H1 (cell line): ENCODE measurements at regions not wholly inside any gene's neighbourhood (a gene's known extent, or its start where the extent isn't known, plus 50 kb on each side); places are given as distances from the start of the nearest gene placed in this dataset.

Experiments used
- CTCF ChIA-PET: fragments of 300-600 bp; sonication (Branson Sonifier 250); formaldehyde crosslinking; loops from one replicate; lab custom pipeline; 2021; ENCODE audit not compliant: partially characterized antibody; lab: Charles Lee
- POLR2A ChIA-PET: fragments of 300-600 bp; sonication (Branson Sonifier 250); formaldehyde crosslinking; loops from one replicate; lab custom pipeline; 2021; ENCODE audit warnings: inconsistent platforms; ENCODE audit not compliant: partially characterized antibody; lab: Charles Lee
- DNase-seq, 2 experiments: peaks; one replicate each; pipeline versions ENCODE4 v3.0.0 to v3.0.0-alpha.2; 2010 to 2022; ENCODE audit warnings: low spot score in 2 of 2, low read depth in 1 of 2, mixed read lengths in 1 of 2
- FAIRE-seq: peaks from 2 replicates; lab custom pipeline; 2011; peaks lifted over from hg19 to GRCh38; lab: Jason Lieb, UNC
- H2AFZ ChIP-seq: 2 replicates; pipeline ENCODE4 v1.8.1; 2012; ENCODE audit warnings: low read length, inconsistent platforms
- H2AK5ac ChIP-seq: 2 replicates; pipeline ENCODE4 v1.6.1; 2013; ENCODE audit warnings: low read depth, low read length
- H2BK120ac ChIP-seq: replicated peaks from 2 replicates; pipeline ENCODE3; 2013; ENCODE audit warnings: low read depth, low read length, inconsistent platforms
- H2BK12ac ChIP-seq: 2 replicates; pipeline ENCODE4 v1.6.1; 2013; ENCODE audit warnings: low read depth, low read length
- H2BK15ac ChIP-seq: 2 replicates; pipeline ENCODE4 v1.6.1; 2013; ENCODE audit warnings: low read length
- H2BK20ac ChIP-seq: 2 replicates; pipeline ENCODE4 v1.6.1; 2013; ENCODE audit warnings: low read length
- H2BK5ac ChIP-seq: 2 replicates; pipeline ENCODE4 v1.6.1; 2013; ENCODE audit warnings: low read depth, low read length
- H3K14ac ChIP-seq: 2 replicates; pipeline ENCODE4 v1.6.1; 2013; ENCODE audit warnings: inconsistent platforms; ENCODE audit not compliant: insufficient read length
- H3K18ac ChIP-seq: 2 replicates; pipeline ENCODE4 v1.6.1; 2013; ENCODE audit warnings: low read length; ENCODE audit errors: extremely low read depth
- H3K23ac ChIP-seq: 2 replicates; pipeline ENCODE4 v1.6.1; 2013; ENCODE audit warnings: inconsistent platforms; ENCODE audit not compliant: insufficient read length
- H3K23me2 ChIP-seq: 2 replicates; pipeline ENCODE4 v1.6.1; 2013; ENCODE audit warnings: low read depth, low read length
- H3K27ac ChIP-seq: 2 replicates; pipeline ENCODE4 v1.6.1; 2011; ENCODE audit warnings: low read depth, low read length, inconsistent platforms
- H3K27me3 ChIP-seq, 4 experiments: replicated peaks in 1 of 4; 1 replicate in 1 of 4; 2 replicates in 3 of 4; pipeline versions ENCODE4 v1.6.1 to v1.8.1; 2011 to 2013; ENCODE audit warnings: low read length in 3 of 4, mild to moderate bottlenecking in 3 of 4, inconsistent platforms in 2 of 4, mixed read lengths in 2 of 4, moderate library complexity in 1 of 4; ENCODE audit not compliant: control insufficient read depth in 3 of 4, insufficient read depth in 3 of 4; ENCODE audit errors: extremely low read depth in 1 of 4
- H3K36me3 ChIP-seq, 4 experiments: 2 replicates each; pipeline versions ENCODE4 v1.6.1 to v1.8.1; 2011 to 2013; ENCODE audit warnings: mild to moderate bottlenecking in 4 of 4, low read length in 3 of 4, moderate library complexity in 2 of 4, control low read depth in 1 of 4, inconsistent platforms in 1 of 4; ENCODE audit not compliant: insufficient read depth in 4 of 4, control insufficient read depth in 2 of 4
- H3K4ac ChIP-seq: replicated peaks from 2 replicates; pipeline ENCODE3; 2013; ENCODE audit warnings: low read length, low read depth, mixed read lengths, inconsistent platforms; ENCODE audit not compliant: insufficient read length
- H3K4me1 ChIP-seq, 4 experiments: replicated peaks in 1 of 4; 1 replicate in 1 of 4; 2 replicates in 3 of 4; pipeline versions ENCODE4 v1.6.1 to v1.8.1; 2011 to 2013; ENCODE audit warnings: low read length in 3 of 4, inconsistent platforms in 2 of 4, mixed read lengths in 1 of 4; ENCODE audit not compliant: insufficient read depth in 4 of 4, control insufficient read depth in 3 of 4
- H3K4me2 ChIP-seq, 2 experiments: 2 replicates each; pipeline versions ENCODE4 v1.6.1 to v1.8.1; 2011 to 2013; ENCODE audit warnings: low read depth in 2 of 2, low read length in 2 of 2, control low read depth in 1 of 2, inconsistent platforms in 1 of 2, mild to moderate bottlenecking in 1 of 2; ENCODE audit not compliant: insufficient read depth in 1 of 2
- H3K4me3 ChIP-seq, 4 experiments: fragments of 200-600, 300-600 bp in 1 of 4; sonication (generic), shearing (Covaris generic), sonication (Bioruptor Twin) in 1 of 4; 2 replicates each; pipeline versions ENCODE4 v1.5.1 to v1.8.1; 2011 to 2016; ENCODE audit warnings: low read length in 4 of 4, low read depth in 3 of 4, control low read depth in 2 of 4, inconsistent platforms in 2 of 4, mild to moderate bottlenecking in 2 of 4, mixed read lengths in 1 of 4, moderate library complexity in 1 of 4; ENCODE audit not compliant: insufficient read depth in 2 of 4; ENCODE audit errors: extremely low read depth in 1 of 4
- H3K56ac ChIP-seq: replicated peaks from 2 replicates; pipeline ENCODE3; 2013; ENCODE audit warnings: low read depth, mild to moderate bottlenecking, mixed read lengths, low read length, inconsistent platforms; ENCODE audit not compliant: insufficient read length
- H3K79me1 ChIP-seq: 2 replicates; pipeline ENCODE4 v1.6.1; 2013; ENCODE audit warnings: low read depth, low read length, control low read depth
- H3K79me2 ChIP-seq, 2 experiments: 2 replicates each; pipeline versions ENCODE4 v1.6.1 to v1.8.1; 2012 to 2013; ENCODE audit warnings: low read length in 2 of 2, mild to moderate bottlenecking in 2 of 2, inconsistent platforms in 1 of 2; ENCODE audit not compliant: insufficient read depth in 2 of 2, control insufficient read depth in 1 of 2
- H3K9ac ChIP-seq, 4 experiments: replicated peaks in 1 of 4; 1 replicate in 1 of 4; 2 replicates in 3 of 4; pipeline versions ENCODE4 v1.6.1 to v1.8.1; 2011 to 2013; ENCODE audit warnings: low read depth in 3 of 4, low read length in 3 of 4, control low read depth in 2 of 4, mild to moderate bottlenecking in 2 of 4, moderate library complexity in 2 of 4, inconsistent platforms in 1 of 4; ENCODE audit errors: extremely low read depth in 1 of 4
- H3K9me3 ChIP-seq, 2 experiments: 2 replicates each; pipeline versions ENCODE4 v1.6.1 to v1.8.1; 2012 to 2013; ENCODE audit warnings: mild to moderate bottlenecking in 2 of 2, moderate library complexity in 2 of 2, control low read depth in 1 of 2, inconsistent platforms in 1 of 2, low read depth in 1 of 2, low read length in 1 of 2, mixed read lengths in 1 of 2; ENCODE audit not compliant: insufficient read depth in 2 of 2
- H4K20me1 ChIP-seq, 2 experiments: replicated peaks in 1 of 2; 2 replicates each; pipeline versions ENCODE3 to v1.8.1; 2011 to 2013; ENCODE audit warnings: inconsistent platforms in 2 of 2, low read length in 2 of 2, mild to moderate bottlenecking in 1 of 2; ENCODE audit not compliant: insufficient read depth in 2 of 2, control insufficient read depth in 1 of 2
- H4K5ac ChIP-seq: 2 replicates; pipeline ENCODE4 v1.6.1; 2013; ENCODE audit warnings: low read length, low read depth, mixed read lengths, inconsistent platforms; ENCODE audit not compliant: insufficient read length
- H4K8ac ChIP-seq: 2 replicates; pipeline ENCODE4 v1.8.0; 2013; ENCODE audit warnings: mild to moderate bottlenecking, moderate library complexity, low read length, inconsistent platforms; ENCODE audit not compliant: insufficient read depth; ENCODE audit errors: extremely low read depth
- H4K91ac ChIP-seq: replicated peaks from 2 replicates; pipeline ENCODE3; 2013; ENCODE audit warnings: low read length, mixed read lengths, inconsistent platforms; ENCODE audit not compliant: insufficient read length
- BACH1 ChIP-seq: IDR thresholded peaks from 2 replicates; pipeline ENCODE4 v1.6.1; 2012; ENCODE audit warnings: low read length, improper control_type of control experiment
- CHD1 ChIP-seq: IDR thresholded peaks from 2 replicates; pipeline ENCODE4 v1.6.1; 2012; ENCODE audit warnings: low read depth, low read length, improper control_type of control experiment
- CHD2 ChIP-seq: IDR thresholded peaks from 2 replicates; pipeline ENCODE4 v1.6.1; 2012; ENCODE audit warnings: low read length, improper control_type of control experiment
- EP300 ChIP-seq, 2 experiments: IDR thresholded peaks; 1 replicate in 1 of 2; 2 replicates in 1 of 2; pipeline ENCODE4 v1.6.1; 2011 to 2012; ENCODE audit warnings: low read depth in 2 of 2, low read length in 2 of 2, mild to moderate bottlenecking in 2 of 2, borderline replicate concordance in 1 of 2, inconsistent platforms in 1 of 2, moderate library complexity in 1 of 2
- EZH2 ChIP-seq: fragments of 200-600 bp; sonication (generic); IDR thresholded peaks from 2 replicates; pipeline ENCODE4 v1.7.1; 2012; ENCODE audit warnings: low read depth, mild to moderate bottlenecking, moderate library complexity, low read length, inconsistent platforms; ENCODE audit not compliant: severe bottlenecking
- HDAC6 ChIP-seq: IDR thresholded peaks from one replicate; pipeline ENCODE4 v1.7.1; 2012; ENCODE audit warnings: low read depth, mild to moderate bottlenecking, inconsistent platforms, low read length, moderate library complexity
- JUN ChIP-seq: IDR thresholded peaks from 2 replicates; pipeline ENCODE4 v1.6.1; 2011; ENCODE audit warnings: low read depth, mild to moderate bottlenecking, improper control_type of control experiment, low read length
- MAFK ChIP-seq: IDR thresholded peaks from 2 replicates; pipeline ENCODE4 v1.6.1; 2012; ENCODE audit warnings: low read depth, mild to moderate bottlenecking, improper control_type of control experiment, low read length
- NANOG ChIP-seq: IDR thresholded peaks from 2 replicates; pipeline ENCODE4 v1.6.1; 2011; ENCODE audit warnings: low read length, low read depth, mild to moderate bottlenecking, inconsistent platforms; ENCODE audit not compliant: insufficient read depth, poor library complexity, severe bottlenecking
- SIRT6 ChIP-seq: IDR thresholded peaks from one replicate; pipeline ENCODE4 v1.7.1; 2012; ENCODE audit warnings: low read length, inconsistent platforms
- TEAD4 ChIP-seq: IDR thresholded peaks from 2 replicates; pipeline ENCODE4 v1.6.1; 2012; ENCODE audit warnings: low read depth, low read length, inconsistent platforms, mixed read lengths
- WGBS, 2 experiments: shearing (Covaris generic) in 1 of 2; methylation state at CpG; one replicate each; pipeline versions ENCODE4 v1.1.6 to v1.1.7; 2013 to 2015; ENCODE audit warnings: low lambda C conversion rate in 2 of 2, mixed read lengths in 2 of 2, inconsistent platforms in 1 of 2, low coverage in 1 of 2, missing lambda C conversion rate in 1 of 2; ENCODE audit not compliant: insufficient replicate concordance in 2 of 2, insufficient coverage in 1 of 2, insufficient read length in 1 of 2; ENCODE audit errors: extremely low coverage in 1 of 2, missing lambda C conversion rate in 1 of 2; 5-methylcytosine and 5-hydroxymethylcytosine counted together

DNA sequence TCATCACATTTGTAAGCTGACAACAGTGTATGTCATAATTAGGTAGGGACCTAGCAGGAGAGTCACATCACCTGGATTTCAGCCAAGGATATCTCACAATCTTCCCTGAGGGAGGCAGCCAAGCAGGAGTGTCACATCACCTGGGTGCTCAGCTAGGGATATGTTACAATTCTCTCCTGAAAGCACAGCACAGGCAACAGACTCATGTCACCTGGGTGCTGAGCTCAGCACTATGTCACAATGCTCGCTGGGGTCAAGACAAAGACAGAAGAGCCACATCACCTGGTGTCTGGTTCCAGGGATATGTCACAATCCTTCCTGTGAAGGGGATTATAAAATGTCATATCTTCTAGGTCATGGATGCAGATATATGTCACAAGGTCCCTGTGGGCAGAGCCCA lies 123.7 kb downstream of the ZNF675 start:
- H4K20me1 ChIP-seq: no peaks in the 10 kb centered on the region
- H2BK120ac ChIP-seq: no peak overlapping the region
- H3K56ac ChIP-seq: no peak overlapping the region
- H3K36me3 ChIP-seq: no peaks in the 10 kb centered on the region; a peak in 1 of 8 replicates
- H3K27me3 ChIP-seq: no peaks in the 10 kb centered on the region
- FAIRE-seq: no peak
- H3K4me1 ChIP-seq: no peaks in the 10 kb centered on the region
- H3K23me2 ChIP-seq: no peaks in the 10 kb centered on the region
- no peak overlapping the region for H2AFZ ChIP-seq
- H4K5ac ChIP-seq: no peak overlapping the region
- H3K79me1 ChIP-seq: no peaks in the 10 kb centered on the region
- no peak overlapping the region for H2BK12ac ChIP-seq
- H4K91ac ChIP-seq: no peak overlapping the region
- H3K9ac ChIP-seq: no peak overlapping the region
- no peak overlapping the region for H3K4me3 ChIP-seq
- no peak overlapping the region for H2AK5ac ChIP-seq
- H2BK20ac ChIP-seq: no peak overlapping the region
- no peak overlapping the region for H4K8ac ChIP-seq
- H3K9me3 ChIP-seq: peaks cover 69 to 82% of the 10 kb centered on the region in 2 experiments
- no peak overlapping the region for H3K18ac ChIP-seq
- POLR2A ChIA-PET: no interaction called here
- no peak for TF ChIP-seq CHD1
- no peak for TF ChIP-seq BACH1
- TF ChIP-seq EP300 (IDR thresholded peaks at IDR 0.05; ENCODE audit: borderline replicate concordance in 1 of 2, low read depth in 2 of 2, low read length in 2 of 2): no peak
- no peak for TF ChIP-seq TEAD4
- TF ChIP-seq HDAC6: no peak
- TF ChIP-seq EZH2: no peak
- no peak for TF ChIP-seq JUN
- no peak for TF ChIP-seq CHD2
- TF ChIP-seq SIRT6: no peak
- TF ChIP-seq MAFK: no peak
- TF ChIP-seq NANOG: no peak
- TF ChIP-seq, all 59 proteins: peak for 0
- Histone ChIP-seq H3K79me2 (no peaks in the 10 kb centered on the region), H2BK15ac (no peak overlapping the region), H3K4me2 (no peak overlapping the region), H2BK5ac (no peak overlapping the region), H3K27ac (no peak overlapping the region), H3K23ac (no peak overlapping the region), H3K4ac (no peak overlapping the region), H3K14ac (no peak overlapping the region)
- no peak for DNase-seq
- 47% methylated on average over 1 of the region's 1 CpG; no CpG with 5 or more reads in 1 of the 2 experiments for WGBS, 2 experiments
- CTCF ChIA-PET: no interaction called here
